ENCODE measurements at regions not wholly inside any gene's neighbourhood (a gene's known extent, or its start where the extent isn't known, plus 50 kb on each side); places are given as distances from the start of the nearest gene placed in this dataset.
"Not testable (repeated sequence)": the region's sequence is repeated elsewhere in the genome, so short reads cannot be mapped to it uniquely, and the experiment has no call there.

DNA sequence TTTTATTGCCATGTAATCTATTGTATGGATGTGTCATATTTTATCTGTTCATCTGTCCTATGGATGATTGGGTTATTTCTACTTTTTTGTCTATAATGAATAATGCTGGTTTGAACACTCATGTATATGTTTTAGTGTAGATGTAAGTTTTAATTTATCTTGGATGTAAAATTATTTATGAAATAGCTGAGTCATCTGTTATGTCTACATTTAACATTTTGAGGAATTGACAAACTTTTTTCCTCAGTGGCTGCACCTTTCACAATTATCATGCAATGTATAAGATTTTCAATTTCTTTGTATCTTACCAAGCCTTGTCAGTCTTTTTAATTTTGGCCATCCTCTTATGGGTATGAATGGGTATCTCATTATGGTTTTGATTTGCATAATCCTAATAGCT, 666.4 kb downstream of the DIPK2A start:
- DNase-seq (ENCODE audit: low spot score) = no peak

DNA sequence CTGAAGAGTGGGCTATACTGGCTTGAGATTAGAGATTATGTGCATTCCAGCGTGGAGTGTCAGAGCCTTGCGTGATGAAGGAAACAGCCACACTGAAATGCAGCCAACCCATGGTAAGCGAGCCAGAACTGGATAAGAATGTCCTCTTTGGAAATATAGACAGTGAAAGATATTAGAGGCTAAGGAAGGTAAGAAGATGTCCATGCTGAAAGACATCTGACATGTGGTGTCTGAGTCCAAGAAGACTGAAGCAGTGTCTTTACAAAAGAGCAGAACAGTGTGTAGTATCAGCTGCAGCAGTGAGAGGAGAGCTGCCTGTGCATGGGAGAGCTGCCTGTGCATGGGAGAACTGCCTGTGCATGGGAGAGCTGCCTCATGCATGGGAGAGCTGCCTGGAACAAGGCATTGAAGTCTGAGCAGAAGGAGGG, 672.2 kb downstream of the DIPK2A start:
- no peak for DNase-seq (ENCODE audit: low spot score)

DNA sequence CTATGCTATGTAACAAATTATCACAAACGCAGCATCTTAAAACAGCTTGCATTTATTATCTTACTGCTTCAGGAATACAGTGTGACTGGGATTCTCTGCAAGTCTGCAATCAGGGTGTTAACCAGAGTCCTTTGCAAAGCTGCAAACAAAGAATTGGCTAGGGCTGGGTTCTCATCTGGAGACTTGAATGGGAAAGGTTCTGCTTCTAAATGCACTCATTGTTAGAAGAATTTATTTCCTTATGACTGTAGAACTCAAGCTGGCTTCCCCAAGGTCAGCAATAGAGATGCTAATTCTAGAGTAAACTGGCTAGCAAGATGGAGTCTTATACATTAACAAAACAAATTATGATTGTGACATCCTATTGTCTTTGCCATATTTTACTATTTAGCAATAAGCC, 673.7 kb downstream of the DIPK2A start:
- no peak for DNase-seq (ENCODE audit: low spot score)

DNA sequence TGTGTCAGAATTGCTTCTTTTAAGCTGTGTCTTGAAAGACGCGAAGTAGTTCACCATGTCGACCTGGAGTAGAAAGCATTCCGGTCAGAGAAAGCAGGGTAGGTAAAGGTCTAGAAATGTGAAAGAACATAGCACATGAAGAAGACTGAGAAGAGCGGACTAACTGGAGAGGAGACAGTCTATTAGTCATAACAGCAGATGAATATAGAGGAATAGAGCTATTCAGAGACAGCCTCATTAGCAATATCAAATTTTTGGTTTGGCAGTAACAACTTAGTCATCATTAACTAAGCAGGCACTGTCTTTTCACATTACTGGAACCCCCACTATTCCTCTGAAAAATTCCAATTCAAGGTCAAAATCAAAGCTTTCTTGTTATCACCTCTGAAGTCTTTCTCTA, 678.8 kb downstream of the DIPK2A start:
- DNase-seq (ENCODE audit: low spot score) = no peak

DNA sequence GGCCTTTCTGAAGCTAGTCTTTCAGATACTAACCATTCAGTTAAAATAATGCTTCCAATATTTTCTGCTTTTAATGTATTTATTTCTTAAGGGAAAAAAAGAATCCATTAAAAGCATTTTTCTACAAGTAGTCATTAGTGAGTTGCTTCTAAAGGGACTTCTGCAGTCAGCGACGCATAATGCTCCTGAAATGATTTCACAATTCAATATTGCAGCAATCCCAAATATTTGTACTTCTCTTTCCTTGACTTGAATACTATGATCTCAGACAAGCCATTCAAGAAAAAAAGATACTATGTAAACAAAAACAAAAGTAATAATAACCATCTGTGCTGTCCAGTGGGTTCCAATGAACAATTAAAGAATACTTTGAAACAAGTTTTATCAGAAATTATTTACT, 681.0 kb downstream of the DIPK2A start:
- no peak for DNase-seq (ENCODE audit: low spot score)

DNA sequence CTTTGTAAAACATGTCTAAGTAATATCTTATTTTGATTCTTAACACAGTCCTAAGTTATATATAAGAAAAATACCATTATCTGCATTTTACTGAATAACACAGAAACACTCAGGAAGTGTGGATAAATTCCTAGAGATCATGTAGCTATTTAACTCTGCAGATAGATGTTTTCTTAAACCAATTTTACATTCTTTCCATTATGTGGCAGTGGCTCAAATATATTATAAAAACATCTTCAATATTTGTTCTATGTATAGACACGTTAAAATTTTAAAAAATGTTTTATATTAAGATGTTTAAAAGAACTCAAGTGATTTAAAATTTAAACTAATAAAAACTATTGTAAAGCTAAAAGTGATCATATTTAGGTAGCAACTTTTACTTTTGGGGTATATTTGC, 683.8 kb downstream of the DIPK2A start:
- no peak for DNase-seq (ENCODE audit: low spot score)

DNA sequence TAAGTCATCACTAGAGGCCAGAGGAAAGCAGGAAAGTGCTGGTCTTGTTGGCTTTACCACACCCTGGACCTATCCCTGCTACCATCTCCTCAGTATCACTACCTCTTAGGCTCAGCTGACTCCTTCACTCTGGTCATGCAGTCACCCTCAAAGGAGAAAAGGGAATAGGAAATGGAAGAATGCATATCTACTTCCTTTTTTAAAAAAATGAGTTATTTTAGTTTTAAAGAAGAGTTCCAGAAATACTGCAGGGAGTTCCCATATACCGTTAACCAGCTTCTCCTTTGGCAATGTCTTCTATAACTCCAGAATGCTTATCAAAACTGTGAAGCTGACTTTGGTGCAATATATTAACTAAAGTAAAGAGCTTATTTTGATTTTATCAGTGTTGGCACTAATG, 688.6 kb downstream of the DIPK2A start:
- no peak for DNase-seq (ENCODE audit: low spot score)

DNA sequence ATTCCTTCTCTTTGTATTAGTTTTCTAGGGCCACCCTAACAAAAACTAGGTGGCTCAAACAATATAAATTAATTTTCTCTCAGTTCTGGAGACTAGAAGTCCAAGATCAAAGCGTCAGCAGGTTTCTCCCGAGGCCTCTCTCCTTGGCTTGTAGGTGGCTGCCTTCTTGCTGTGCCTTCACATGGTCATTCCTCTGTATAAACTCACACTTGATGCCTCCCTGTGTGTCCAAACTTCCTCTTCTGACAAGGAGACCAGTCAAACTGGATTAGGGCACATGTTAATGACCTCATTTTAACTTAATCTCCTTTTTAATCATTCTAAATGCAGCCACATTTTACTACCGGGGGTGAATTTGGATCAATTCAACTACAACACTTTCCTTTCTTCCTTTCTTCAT, 691.1 kb downstream of the DIPK2A start:
- DNase-seq (ENCODE audit: low spot score) = no peak

DNA sequence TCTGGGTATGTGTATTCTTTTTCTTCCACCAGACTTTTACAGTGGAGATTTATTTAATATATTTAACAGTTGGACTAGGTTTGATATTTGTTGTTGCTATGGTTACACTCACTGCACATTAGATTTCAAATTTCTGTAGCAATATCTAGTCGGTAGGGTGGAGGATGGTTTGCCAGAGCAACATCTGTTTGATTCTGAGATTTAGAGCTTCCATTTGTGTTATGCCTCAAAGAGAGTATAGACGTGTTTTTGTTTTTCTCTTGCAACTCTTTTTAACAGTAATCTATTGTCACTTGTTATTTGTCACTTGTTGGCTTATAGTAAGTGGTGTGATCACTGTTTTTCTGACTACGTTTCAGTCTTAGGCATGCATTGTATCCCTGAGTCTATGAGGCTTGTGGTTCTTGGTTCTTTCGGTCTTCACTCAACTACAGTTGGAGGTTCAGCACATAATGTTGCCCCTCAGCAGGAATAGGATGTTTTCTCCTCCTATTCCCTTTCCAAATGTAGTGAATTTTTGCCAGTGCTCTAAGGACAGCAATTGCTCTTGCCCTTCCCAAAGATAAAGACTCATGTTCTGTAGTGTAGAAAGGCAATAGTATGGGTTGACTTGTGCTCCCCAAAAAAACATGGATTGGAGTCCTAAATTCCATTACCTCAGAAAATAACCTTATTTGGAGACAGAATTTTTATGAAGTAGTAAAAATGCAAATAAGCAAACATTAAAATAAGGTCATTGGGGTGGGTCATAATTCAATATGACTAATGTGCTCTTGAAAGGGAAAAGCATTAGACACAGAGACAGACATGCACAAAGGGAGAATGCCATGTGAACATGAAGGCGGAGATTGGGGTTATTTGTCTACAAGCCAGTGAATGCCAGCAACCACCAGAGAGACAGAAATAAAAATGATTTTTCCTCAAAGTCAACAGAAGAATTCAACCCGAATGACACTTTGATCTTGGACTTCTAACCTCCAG, 692.1 kb downstream of the DIPK2A start:
- no peak for DNase-seq (ENCODE audit: low spot score)

DNA sequence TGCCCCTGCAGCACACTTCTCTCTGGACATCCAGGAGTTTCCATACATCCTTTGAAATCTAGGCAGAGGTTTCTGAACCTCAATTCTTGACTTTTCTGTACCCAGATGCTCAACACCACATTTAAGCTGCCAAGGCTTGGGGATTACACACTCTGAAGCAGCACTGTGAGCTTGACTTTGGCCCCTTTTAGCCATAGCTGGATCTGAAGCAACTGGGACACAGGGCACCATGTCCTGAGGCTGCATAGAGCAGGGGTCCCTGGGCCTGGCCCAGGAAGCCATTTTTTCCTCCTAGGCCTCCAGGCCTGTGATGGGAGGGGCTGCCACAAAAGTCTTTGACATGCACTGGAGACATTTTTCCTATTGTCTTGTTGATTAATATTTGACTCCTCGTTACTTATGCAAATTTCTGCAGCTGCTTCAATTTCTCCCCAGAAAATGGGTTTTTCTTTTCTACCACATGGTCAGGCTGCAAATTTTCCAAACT, 694.0 kb downstream of the DIPK2A start:
- no peak for DNase-seq (ENCODE audit: low spot score)

DNA sequence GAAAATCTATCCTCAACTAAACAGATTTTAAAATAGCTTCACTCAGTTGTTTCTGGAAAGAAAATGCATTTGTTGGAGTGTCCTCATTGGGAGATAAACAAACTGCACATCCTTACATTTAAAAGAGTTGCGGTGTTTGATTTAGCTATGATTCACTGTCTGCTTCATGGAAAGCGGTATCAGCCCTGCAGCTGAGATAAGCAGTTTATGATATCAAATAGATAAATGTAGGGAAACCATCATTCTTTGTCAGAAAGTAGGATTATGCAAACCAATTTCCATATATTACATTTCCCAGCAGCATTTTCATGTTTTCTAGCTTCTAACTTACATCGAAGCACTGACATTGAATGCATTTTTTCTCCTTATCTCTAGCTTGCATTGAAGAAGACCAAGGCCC, 698.9 kb downstream of the DIPK2A start:
- DNase-seq (ENCODE audit: low spot score) = no peak

DNA sequence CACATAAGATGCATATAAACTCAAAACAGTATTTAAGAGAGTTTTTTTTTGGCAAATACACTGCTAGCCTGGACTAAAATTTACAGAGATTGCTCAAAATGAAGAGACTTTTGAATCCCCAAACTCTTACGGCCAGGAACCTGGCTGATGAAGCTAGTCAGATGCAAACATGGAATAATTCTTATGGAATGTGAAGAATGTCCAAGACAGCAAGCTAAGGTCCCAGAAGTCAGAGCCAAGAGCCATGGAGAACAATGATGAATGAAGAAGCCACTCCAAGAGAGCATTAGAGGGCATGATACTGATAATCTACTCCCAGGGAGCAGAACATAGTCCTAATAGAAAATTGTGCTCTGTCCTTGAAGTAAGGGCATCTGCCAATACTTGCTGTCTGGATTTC, 705.5 kb downstream of the DIPK2A start:
- no peak for DNase-seq (ENCODE audit: low spot score)

DNA sequence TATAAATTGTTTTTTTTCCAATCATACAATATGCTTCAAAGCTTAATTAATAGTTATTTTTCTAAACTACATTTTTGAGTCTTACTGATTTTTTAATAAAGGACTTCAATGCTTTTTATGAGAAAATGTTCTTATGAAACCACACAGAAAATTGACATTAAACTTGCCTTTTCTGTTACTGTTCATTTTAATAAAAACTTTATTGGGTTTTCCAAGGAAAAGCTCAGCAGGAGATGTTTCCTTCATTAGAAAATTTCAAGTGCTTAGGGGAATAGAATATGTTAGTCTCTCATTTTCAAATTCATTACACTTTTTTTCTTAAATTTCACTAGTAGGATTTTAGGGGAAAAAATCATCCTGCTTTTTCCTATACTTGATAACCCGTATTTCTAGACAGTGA, 711.4 kb downstream of the DIPK2A start:
- no peak for DNase-seq (ENCODE audit: low spot score)

DNA sequence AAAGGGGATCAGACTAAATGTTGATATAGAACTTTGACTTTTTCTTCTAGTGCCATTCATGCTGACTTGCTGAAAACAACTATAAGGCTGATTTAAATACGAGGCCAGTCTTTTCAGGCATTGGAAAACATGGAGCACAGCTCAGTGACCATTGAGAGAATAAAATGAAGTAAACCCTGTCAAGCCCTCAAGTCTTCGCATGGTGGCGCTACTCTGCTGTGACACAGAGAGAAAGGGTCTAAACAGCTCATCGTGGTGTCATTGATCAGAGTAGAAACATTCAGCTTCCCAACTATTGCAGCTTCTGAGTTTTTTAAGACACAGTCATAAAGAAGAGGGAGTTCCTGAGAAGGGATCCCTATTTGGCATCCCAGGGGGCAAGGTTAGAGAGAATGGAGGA, 716.2 kb downstream of the DIPK2A start:
- no peak for DNase-seq (ENCODE audit: low spot score)

DNA sequence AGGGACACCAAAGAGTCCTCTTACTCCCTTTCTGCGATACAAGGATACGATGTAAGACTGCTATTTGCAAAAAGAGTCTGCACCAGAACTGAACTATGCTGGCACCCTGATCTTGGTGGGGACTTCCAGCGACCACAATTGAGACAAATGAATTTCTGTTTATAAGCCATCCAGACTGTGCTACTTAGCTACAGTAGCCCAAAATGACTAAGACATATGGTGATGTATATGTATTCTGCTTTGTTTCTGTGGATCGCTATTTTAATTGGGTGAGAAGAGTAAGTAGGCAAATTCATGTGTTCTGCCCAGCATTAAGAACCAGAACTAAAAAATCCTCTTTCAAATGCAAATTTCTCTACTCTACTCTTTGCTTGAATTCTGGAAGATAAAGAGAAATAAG, 720.9 kb downstream of the DIPK2A start:
- no peak for DNase-seq (ENCODE audit: low spot score)

DNA sequence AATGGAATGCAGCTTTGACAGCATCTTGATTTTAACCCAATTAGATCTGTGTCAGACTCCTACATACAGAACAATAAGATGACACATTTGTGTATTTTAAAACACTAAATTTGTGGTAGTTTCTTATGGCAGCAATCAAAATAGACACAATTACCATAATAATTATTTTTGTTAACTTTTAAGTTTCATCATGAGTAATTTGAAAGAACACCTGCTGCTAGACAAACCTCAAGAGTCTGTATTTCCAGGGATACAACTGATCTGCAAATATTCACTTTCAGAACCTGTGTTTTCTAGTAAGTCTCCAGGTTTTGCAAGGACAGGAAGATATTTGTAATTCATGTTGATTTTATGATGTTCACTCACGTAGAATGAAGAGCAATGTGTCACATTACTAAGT, 736.8 kb downstream of the DIPK2A start:
- no peak for DNase-seq (ENCODE audit: low spot score)

DNA sequence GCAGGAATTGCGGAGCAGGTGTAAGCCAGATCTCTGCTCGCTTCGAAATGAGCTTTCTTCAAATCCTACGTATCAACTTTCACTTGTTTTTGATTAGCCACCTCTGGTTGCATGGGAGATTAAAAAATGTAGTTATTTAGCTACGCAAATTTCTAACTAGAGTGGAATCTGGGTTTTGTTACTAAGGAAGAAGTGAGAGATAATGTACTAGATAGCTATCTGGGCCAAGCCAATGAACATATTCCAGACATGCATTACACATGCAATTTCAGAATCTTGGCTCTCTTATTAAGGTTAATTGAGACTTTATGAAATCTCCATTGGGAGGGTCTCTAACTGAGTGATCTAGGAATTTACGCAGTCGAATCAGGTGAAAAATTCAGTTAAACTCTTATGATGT, 765.7 kb downstream of the DIPK2A start:
- DNase-seq (ENCODE audit: low spot score) = no peak

DNA sequence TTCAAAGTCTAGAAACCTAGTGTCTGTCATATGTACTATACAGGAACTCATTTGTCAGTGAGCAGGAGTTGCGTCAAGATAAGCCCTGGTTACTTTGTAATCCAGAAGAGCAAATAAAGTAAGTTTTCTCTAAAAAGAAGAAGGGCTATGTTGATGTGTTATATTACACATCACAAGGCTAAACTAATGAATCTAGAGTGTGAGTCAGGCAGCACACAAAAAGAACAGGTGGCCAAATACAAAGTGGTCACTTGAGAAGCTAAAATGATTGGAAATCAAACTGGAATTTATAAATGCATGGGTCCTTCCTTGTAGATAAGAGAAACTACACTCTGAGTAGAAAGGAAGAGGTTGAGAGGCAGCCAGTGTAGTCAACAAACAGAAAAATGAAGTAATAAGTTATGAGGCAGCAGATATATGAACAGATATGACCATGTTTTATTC, 771.6 kb downstream of the DIPK2A start:
- DNase-seq (ENCODE audit: low spot score) = no peak

DNA sequence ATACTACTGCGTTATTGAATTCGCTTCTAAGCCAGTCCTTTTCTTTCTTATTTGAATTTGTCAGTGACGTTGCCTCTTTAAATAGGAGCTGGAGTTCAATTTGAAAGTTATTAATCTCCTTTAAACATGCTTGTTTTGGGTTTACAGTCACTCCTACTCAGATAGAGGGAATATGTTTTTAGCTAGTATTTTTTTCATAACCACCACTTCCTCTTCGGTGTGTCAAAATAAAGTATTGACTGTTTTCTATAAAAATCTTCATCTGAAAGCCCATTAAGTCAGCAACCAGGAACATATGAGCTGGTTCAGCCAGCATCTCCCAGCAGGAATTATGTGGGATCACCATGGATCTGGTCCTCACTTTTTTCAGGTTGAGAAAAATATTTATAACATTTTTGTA, 772.9 kb downstream of the DIPK2A start:
- no peak for DNase-seq (ENCODE audit: low spot score)

DNA sequence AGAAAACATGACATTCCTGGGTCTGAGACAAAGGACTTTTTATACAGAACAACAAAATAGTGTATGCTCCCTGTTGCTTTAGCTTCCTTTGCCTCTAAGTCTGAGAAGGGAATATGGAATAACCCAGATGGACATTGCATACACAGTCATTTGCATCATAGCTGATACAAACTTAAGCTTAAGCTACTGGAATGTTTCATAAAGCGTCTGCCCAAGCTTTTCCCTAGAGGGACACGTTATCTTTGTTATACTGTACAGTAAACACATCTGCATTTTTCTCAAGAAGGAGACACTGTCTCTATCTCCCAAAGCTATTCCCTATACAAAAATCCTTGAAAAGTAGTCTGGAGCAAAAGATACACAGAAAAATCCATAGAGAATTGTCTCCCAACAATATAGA, 775.0 kb downstream of the DIPK2A start:
- no peak for DNase-seq (ENCODE audit: low spot score)

DNA sequence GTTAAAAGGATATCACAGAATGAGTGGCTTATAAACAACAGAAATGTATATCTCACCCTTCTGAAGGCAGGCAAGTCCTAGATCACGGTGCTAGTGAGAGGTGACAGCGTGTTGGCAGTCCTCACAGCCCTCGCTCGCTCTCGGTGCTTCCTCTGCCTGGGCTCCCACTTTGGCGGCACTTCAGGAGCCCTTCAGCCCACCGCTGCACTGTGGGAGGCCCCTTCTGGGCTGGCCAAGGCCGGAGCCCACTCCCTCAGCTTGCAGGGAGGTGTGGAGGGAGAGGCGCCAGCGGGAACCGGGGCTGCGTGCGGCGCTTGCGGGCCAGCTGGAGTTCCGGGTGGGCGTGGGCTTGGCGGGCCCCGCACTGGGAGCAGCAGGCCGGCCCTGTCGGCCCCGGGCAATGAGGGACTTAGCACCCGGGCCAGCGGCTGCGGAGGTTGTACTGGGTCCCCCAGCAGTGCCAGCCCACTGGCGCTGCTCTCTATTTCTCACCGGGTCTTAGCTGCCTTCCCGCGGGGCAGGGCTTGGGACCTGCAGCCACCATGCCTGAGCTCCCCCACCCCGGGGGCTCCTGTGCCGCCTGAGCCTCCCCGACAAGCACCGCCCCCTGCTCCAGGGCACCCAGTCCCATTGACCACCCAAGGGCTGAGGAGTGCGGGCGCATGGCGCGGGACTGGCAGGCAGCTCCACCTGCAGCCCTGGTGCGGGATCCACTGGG, 778.1 kb downstream of the DIPK2A start:
- not testable (repeated sequence) for DNase-seq (ENCODE audit: low spot score)

DNA sequence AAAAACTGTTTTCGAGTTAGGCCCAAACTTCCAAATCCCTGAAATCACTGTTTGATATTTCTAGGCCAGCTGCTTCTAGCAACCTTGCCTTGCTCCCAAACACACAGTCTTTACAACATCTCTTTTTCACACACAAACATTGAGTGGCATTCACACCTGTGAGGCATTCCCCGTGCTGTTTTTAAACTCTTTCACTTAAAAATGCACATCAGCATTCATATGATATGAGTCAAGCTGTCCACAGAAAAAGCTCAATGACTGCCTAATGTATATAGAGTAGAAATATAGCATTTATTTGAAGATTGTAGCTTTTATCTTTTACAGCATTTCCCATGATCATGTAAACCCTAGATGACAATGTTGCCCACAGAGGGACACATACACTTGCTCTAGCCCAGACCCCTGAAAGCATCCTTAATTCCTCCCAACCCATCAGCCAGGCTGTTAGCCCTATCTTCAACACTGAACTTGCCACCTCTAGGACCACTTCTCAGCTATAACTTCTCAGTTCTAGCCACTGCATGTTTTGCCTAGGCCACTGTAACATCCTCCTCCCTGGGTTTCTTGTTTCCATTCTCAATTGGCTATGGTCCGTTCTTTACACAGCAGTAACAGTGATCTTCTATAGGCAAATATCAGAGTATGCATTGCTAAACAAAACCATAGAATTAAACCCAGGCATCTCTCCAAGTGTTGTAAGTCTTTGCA, 782.6 kb downstream of the DIPK2A start:
- DNase-seq (ENCODE audit: low spot score) = no peak
